D721Med (cell line): ENCODE measurements at regions not wholly inside any gene's neighbourhood (a gene's known extent, or its start where the extent isn't known, plus 50 kb on each side); places are given as distances from the start of the nearest gene placed in this dataset.

Experiments
- DNase-seq: peaks from one replicate; pipeline ENCODE4 v3.0.0; 2011; ENCODE audit warnings: low spot score; ENCODE audit not compliant: insufficient read length
- FAIRE-seq: peaks from 2 replicates; lab custom pipeline; 2011; peaks lifted over from hg19 to GRCh38; lab: Jason Lieb, UNC
- CTCF ChIP-seq: IDR thresholded peaks from 2 replicates; pipeline ENCODE4 v1.5.1; 2012; ENCODE audit warnings: mild to moderate bottlenecking, control low read depth; ENCODE audit not compliant: insufficient read depth; ENCODE audit errors: missing control alignments

- DNase-seq (no peak), FAIRE-seq (no peak)
- no peak for TF ChIP-seq CTCF
Measured at GRCh38 chr4:159429693-159430035, 326.8 kb downstream of the RAPGEF2 start.

- FAIRE-seq (no peak), DNase-seq (no peak)
- TF ChIP-seq CTCF = no peak
Measured at GRCh38 chr4:159430896-159431295, 328.0 kb downstream of the RAPGEF2 start.

GRCh38 chr4:159432436-159432835 is 329.6 kb downstream of the RAPGEF2 start:
- FAIRE-seq (no peak), DNase-seq (no peak)

GRCh38 chr4:159433337-159433736 is 330.5 kb downstream of the RAPGEF2 start:
- FAIRE-seq (no peak), DNase-seq (no peak)
- no peak for TF ChIP-seq CTCF

More at GRCh38 chr4:159432436-159432835, 329.6 kb downstream of the RAPGEF2 start:
- no peak for TF ChIP-seq CTCF

- no peak for DNase-seq
- no peak for TF ChIP-seq CTCF
- FAIRE-seq = no peak
Measured at GRCh38 chr4:159434114-159434870, 331.4 kb downstream of the RAPGEF2 start.

GRCh38 chr4:159434871-159435241 is 332.0 kb downstream of the RAPGEF2 start:
- DNase-seq = no peak
- TF ChIP-seq CTCF = no peak
- FAIRE-seq = no peak

- FAIRE-seq (no peak), DNase-seq (no peak)
- TF ChIP-seq CTCF = no peak
Measured at GRCh38 chr4:159435561-159436023, 332.7 kb downstream of the RAPGEF2 start.
